Suprapubic skin (tissue), 3 donors: ENCODE measurements at regions not wholly inside any gene's neighbourhood (a gene's known extent, or its start where the extent isn't known, plus 50 kb on each side); places are given as distances from the start of the nearest gene placed in this dataset.

ENCODE experiments used
- POLR2A ChIP-seq, 2 donors: fragments of 450-650 bp; IDR thresholded peaks; one replicate each; pipeline ENCODE4 v1.6.1; 2017; ENCODE audit warnings: antibody characterized with exemption in 2 of 2, mild to moderate bottlenecking in 2 of 2, moderate library complexity in 2 of 2
- TF ChIP-seq, protein P1 (sequence below), 2 donors: fragments of 200-600 bp in 1 of 2; fragments of 450-650 bp in 1 of 2; sonication (generic) in 1 of 2; IDR thresholded peaks; one replicate each; pipeline ENCODE4 v1.5.1; 2016 to 2019; ENCODE audit warnings: antibody characterized with exemption in 2 of 2, mild to moderate bottlenecking in 1 of 2, moderate library complexity in 1 of 2

- TF ChIP-seq, protein P1, sequence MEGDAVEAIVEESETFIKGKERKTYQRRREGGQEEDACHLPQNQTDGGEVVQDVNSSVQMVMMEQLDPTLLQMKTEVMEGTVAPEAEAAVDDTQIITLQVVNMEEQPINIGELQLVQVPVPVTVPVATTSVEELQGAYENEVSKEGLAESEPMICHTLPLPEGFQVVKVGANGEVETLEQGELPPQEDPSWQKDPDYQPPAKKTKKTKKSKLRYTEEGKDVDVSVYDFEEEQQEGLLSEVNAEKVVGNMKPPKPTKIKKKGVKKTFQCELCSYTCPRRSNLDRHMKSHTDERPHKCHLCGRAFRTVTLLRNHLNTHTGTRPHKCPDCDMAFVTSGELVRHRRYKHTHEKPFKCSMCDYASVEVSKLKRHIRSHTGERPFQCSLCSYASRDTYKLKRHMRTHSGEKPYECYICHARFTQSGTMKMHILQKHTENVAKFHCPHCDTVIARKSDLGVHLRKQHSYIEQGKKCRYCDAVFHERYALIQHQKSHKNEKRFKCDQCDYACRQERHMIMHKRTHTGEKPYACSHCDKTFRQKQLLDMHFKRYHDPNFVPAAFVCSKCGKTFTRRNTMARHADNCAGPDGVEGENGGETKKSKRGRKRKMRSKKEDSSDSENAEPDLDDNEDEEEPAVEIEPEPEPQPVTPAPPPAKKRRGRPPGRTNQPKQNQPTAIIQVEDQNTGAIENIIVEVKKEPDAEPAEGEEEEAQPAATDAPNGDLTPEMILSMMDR (IDR thresholded peaks at IDR 0.05), result no peak
- TF ChIP-seq POLR2A (IDR thresholded peaks at IDR 0.05), result no peak
These were observed 65.9 kb upstream of the POMGNT2 start for GRCh38 chr3:43171748-43172147.
